Keratinocyte (primary cell): ENCODE measurements at regions not wholly inside any gene's neighbourhood (a gene's known extent, or its start where the extent isn't known, plus 50 kb on each side); places are given as distances from the start of the nearest gene placed in this dataset.

ENCODE experiments used
- EZH2 ChIP-seq: IDR thresholded peaks from one replicate; pipeline ENCODE4 v1.6.1; 2012; ENCODE audit warnings: inconsistent platforms, mild to moderate bottlenecking, low read length, moderate library complexity
- TF ChIP-seq, protein P1 (sequence below), 3 experiments: IDR thresholded peaks in 1 of 3; conservative IDR thresholded peaks in 1 of 3; optimal IDR thresholded peaks in 1 of 3; 2 replicates in 2 of 3; 3 replicates in 1 of 3; pipeline versions ENCODE3 to v1.5.1; 2011; ENCODE audit warnings: low read length in 3 of 3, mild to moderate bottlenecking in 3 of 3, moderate library complexity in 2 of 3, control low read depth in 1 of 3, inconsistent platforms in 1 of 3; ENCODE audit not compliant: insufficient read depth in 2 of 3; ENCODE audit errors: extremely low read depth in 1 of 3

DNA sequence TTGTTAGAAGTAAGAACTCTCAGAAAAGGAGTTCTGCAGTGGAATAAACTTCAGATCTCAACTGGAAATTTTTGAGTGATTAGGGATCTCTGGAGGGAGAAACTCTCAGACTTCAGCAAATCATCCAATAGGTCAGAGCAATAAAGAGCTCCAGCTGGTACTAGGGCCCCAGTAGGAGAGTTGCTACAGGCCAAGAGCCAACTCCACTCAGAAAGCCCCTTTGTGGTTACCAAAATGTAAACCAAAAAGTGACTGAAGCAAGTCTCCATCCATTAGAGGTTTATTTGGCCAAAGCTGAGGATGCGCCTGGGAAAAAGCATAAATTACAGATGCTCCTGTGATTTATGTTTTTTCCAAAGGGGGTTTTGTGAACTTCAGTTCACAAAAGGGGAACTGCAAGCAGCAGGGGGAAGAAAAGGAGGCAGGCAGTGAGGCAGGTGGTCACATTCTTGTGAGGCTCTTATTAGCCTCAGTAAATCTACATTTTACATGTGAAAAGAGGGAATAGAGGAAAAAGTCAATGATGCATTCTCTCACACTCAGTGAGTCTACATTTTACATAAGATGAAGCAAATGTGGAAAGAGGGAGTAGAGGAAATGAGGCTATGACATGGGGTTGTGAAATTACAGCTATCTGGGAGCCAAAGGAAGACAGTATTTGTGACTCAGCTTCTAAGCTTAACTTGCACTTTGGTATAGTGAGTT, 92.4 kb upstream of the DAZL start:
- TF ChIP-seq EZH2 = no peak
- TF ChIP-seq, protein P1, sequence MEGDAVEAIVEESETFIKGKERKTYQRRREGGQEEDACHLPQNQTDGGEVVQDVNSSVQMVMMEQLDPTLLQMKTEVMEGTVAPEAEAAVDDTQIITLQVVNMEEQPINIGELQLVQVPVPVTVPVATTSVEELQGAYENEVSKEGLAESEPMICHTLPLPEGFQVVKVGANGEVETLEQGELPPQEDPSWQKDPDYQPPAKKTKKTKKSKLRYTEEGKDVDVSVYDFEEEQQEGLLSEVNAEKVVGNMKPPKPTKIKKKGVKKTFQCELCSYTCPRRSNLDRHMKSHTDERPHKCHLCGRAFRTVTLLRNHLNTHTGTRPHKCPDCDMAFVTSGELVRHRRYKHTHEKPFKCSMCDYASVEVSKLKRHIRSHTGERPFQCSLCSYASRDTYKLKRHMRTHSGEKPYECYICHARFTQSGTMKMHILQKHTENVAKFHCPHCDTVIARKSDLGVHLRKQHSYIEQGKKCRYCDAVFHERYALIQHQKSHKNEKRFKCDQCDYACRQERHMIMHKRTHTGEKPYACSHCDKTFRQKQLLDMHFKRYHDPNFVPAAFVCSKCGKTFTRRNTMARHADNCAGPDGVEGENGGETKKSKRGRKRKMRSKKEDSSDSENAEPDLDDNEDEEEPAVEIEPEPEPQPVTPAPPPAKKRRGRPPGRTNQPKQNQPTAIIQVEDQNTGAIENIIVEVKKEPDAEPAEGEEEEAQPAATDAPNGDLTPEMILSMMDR (optimal IDR thresholded peaks at IDR 0.05 in 1 of 3, IDR thresholded peaks at IDR 0.05 in 1 of 3, conservative IDR thresholded peaks at IDR 0.05 in 1 of 3; ENCODE audit: extremely low read depth in 1 of 3, insufficient read depth in 2 of 3, low read length in 3 of 3) = no peak
